NCI-H82 treated with DMSO at 0.1 percent for 48 hours (cell line): ENCODE measurements at regions not wholly inside any gene's neighbourhood (a gene's known extent, or its start where the extent isn't known, plus 50 kb on each side); places are given as distances from the start of the nearest gene placed in this dataset.
A peak's percentile ranks its signal among the peaks of the same experiment; 100 is the strongest.

Source experiments
- DNase-seq: peaks from one replicate; lab custom pipeline; 2025; ENCODE audit not compliant: unreplicated experiment; lab: John Stamatoyannopoulos, UW

- DNase-seq: no peak
Observed at GRCh38 chr11:30089921-30090320, 73.1 kb upstream of the KCNA4 start.

GRCh38 chr11:30091246-30091645, 74.4 kb upstream of the KCNA4 start:
- no peak for DNase-seq

DNA sequence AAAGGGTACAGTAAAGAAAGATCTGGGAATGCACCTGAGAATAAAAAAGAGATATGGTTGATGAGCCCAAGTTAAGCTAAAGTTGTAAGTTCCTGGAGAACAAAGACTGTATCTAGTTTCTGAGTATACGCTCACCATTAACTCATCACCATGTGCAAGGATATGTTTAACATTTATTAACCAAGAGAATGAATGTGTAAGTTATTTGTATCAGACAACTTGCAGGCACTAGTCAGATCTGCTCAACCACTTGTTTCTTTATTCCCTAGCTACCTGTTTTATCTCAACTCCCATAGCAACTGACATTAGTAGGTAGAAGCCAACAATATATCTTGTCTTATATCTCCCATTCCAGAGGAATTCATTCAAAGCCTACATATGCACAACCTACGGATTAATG, 74.9 kb upstream of the KCNA4 start:
- no peak for DNase-seq

DNA sequence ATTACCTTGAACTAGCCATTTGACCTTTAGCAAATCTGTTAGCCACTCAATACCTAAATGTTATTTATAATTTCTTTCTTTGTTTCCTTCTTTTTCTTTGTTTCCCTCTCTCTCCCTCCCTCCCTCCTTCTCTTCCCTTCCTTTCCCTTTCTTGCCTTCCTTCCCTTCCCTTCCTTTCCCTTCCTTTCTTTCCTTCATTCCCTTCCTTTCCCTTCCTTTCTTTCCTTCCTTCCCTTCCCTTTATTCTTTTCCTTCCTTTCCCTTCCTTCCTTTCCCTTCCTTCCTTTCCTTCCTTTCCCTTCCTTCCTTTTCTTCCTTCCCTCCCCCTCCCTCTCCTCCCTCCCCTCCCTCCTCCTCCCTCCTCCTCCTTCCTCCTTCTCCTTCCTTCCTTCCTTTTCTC, 75.7 kb upstream of the KCNA4 start:
- no peak for DNase-seq

GRCh38 chr11:30100495-30100894, 83.7 kb upstream of the KCNA4 start:
- no peak for DNase-seq

DNA sequence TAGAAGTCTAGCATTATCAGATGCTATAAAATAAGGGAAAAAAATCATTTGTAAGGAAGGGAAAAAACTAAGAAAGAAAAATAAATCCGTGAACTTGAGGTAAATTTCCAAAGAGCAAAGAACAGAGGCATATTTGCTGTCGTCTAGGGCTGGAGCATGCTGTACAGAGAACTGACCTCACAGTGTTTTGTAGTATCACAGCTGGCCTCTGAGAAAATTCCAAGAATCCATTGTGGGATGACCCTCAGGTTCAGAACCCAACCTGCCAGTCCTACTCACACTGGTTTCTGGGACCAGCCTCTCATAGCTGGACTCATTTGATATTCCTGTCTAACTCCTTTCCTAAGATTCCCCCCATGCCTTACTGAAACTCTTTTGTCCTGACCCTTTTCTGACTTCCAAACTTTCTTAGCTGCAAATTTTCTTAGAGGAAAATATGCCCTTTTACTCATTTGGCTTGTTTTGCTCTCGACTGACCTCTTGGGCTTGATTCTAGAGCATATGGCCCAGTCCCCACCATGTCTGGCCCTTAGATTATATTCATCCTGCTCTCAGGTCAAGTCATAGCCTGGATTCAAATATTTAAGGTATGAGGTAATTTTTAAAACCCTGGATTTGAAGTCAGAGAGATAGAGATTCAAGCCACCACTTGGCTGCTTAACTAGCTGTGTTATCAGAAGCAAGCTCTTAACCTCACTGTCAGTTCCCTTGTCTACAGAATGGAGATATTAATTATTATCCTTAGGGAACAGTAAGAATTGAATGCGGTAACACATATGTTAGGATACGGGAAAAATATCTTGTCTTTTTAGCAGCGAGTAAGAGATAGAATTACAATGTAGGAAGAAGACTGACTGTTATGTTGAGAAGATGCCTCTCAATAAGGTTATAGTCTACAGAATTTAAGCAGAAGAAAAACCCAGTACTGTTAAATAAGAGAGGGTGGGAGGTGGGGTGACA, 89.7 kb upstream of the KCNA4 start:
- no peak for DNase-seq

- DNase-seq: no peak
Observed at GRCh38 chr11:30107899-30108298, 91.1 kb upstream of the KCNA4 start.

- no peak for DNase-seq
Observed at GRCh38 chr11:30109774-30110173, 92.9 kb upstream of the KCNA4 start.

DNA sequence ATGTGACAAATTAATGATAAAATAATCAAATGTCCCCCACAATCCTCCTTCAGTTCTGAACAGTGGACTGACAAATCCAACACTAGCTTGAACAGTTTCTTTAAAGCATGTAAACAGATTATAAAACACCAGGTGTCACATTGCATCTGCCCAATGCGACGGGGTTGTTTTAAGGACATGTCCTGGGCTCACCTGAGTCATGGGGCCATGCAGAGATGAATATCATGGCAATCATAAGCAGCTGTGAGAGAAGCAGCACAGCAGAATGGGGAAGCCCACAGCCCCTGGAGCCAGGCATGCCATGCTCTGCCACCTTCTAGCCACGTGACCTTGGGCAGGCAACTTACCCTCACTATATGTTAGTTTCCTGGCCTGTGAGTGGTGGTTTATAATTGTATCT, 93.9 kb upstream of the KCNA4 start:
- peak; percentile 36 for DNase-seq

GRCh38 chr11:30111786-30112185, 95.0 kb upstream of the KCNA4 start:
- DNase-seq: no peak

DNA sequence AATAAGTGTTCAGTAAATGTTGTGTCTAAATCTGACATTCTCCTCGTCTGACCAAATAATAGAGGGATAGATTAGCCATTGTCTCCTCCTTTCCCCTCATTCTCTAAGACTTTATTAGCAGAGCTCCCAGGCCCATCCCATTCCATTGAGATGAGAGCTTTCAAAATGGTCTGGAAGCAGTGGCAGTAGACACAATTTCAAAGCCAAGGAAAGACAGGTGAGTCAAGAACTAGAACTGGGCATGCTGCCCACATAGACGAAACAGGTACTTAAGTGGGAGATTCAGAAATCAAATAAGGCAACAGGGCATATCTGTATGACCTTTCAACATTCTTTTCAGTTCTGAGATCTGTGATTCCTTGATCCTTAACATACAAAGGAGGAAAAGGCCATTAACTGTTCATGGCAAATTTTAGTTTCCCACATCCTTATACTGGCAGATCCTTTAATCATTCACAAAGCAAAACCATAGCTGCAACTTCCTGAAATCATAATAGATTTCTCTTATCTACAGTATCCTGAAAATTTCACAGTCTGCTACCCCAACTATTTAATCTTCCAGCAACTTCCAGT, 96.6 kb upstream of the KCNA4 start:
- no peak for DNase-seq

GRCh38 chr11:30116512-30116911, 99.7 kb upstream of the KCNA4 start:
- no peak for DNase-seq

DNA sequence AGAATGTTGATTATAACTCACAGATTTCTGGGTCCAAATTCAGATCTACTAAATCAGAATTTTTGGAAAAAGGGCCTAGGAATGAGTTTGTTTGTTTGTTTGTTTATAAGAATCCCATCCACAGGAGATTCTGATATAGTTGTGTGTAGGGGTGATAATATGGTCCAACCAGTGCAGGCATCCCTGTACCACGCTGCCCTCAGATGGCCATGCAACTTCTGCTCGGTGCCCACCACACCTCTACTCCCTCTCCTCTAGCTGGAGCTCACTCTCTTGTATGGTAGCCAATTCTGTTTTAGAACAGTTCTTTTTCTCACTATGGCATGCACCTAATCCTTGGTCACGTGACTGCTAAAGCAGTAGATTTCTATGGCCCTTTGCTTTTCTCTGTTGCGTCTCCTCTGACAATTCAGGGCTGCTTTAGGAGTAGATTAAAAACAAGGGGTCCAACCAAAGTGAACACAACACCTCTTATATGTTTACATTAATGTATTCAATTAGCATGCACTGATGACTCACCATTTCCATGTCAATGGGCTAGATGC, 103.3 kb upstream of the KCNA4 start:
- no peak for DNase-seq

DNA sequence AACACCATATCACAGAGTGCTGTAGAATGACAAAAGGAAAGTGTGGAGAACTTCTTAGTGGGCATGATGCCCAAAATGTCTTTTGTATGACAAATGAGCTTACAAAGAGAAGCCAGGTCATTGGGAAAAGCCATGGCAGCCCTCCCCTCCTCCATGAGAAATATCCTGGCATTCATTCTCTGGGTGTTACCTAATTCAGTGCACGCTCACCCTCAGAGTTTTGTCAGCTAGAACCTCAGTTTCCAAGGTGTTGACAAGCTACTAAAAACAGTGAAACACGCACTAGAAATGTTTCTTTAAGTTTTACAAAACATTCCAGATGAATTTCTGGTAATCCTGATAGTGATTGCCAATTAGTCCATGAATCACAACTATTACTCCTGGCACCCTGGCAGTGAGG, 105.4 kb upstream of the FSHB start:
- DNase-seq: no peak

DNA sequence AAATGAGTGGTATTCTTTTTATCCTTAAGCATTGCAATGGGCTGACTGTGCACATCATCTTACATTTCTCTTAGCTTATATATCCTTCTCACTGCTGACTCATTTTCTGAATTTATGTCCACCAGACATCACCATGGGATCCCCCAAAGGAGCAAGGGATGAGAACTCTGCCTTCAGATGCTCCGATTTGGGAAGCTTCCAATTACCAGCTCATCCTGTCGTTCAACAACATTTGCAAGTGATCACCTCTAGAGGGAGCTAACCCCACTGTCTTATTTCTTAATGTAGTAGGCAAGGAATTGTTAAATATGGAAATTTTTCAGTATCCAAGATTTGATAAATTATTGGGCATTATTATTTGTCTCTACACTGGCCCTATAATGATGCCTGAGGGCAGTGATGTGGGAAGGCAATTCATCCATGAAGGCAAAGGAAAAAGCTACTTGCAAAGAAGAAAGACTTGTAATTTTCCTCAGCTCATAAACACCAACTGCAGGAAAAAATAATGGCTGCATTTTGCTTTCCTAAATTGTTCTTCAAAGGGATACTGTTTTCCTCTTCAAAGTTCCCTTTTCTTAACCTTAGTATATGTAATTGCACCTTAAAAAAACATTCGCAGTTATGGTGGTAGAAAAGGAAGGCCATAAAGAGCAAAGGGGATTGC, 102.4 kb upstream of the FSHB start:
- peak; percentile 15 for DNase-seq

- no peak for DNase-seq
Observed at GRCh38 chr11:30131535-30131934, 99.3 kb upstream of the FSHB start.

DNA sequence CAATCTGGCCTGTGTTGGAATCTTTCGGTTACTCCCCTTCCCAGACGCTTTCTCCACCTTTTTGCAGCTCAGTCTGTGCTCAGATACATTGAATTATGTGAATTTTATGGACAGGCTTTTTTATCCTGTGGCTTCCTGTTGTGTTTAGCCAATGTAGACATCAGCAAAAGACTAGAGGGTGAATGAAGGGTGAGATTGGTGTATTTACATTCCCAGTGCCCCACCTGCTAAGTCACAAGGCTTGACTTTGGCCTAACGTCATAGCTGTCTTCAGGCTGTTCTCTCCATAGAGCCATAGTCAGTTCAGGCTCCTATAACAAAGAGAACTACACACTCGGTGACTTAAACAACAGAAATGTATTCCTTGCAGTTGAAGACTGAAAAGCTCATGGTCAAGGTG, 97.5 kb upstream of the FSHB start:
- DNase-seq: no peak

GRCh38 chr11:30143098-30143705, 87.6 kb upstream of the FSHB start:
- DNase-seq: peak; percentile 45

- DNase-seq: peak; percentile 44
Observed at GRCh38 chr11:30147293-30147692, 83.5 kb upstream of the FSHB start.

DNA sequence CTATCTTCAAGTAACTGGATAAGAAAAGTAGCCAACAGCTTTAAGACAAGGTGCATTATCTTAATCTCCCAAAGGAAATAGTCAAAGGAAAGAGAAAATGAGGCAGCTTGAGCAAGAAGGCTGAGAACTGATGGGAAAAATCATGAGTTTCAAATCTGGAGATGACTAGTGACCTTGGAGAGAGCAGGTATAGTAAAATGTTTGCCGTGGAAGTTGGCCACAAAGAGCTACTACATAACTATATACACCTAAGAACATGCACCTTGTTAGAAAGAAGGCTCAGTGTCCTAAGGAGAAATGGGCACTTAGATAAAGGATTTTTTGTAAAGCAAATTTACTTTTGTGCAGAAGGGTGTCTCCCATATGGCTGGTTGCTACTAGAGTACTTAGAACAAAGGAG, 80.8 kb upstream of the FSHB start:
- no peak for DNase-seq

DNA sequence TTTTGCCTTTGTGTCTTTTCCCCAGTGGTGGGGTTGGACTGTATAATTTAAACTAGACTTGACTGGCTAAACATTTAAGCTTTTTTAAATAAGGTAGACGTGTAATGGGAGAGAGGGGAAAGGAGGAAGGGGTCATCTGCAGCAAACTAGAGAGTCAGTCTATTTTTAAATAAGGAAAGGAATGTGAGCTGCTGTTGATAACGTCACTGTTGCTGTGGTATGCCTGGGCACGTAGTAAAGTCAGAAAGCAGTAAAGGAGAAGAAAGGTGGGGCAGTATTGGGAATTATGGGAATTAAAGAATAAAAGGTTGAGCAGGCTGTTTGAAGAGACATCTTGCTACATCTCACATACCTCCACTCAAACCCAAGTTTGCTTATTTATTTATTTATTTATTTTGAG, 80.4 kb upstream of the FSHB start:
- DNase-seq: no peak
